ENCODE measurements at regions not wholly inside any gene's neighbourhood (a gene's known extent, or its start where the extent isn't known, plus 50 kb on each side); places are given as distances from the start of the nearest gene placed in this dataset.

DNA sequence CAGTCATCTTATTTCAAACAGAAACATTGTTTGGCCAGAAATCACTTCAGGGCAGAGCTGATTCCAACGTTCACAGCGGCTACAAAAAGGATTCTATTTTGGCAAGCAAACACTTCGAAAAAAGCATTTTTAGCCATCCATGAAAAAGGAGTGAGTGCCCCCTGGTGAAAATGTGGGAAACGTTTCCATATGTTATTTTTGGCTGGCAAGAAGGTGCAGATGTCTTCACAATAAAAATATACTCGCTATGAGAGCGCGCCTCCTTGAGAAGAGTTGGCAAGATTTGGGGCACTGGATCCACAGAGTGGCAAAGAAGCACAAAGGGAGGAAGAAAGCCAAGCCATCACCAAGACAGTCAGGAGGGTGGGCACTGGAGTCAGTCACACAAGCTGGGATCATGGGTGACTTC, 191.1 kb downstream of the CHD9NB start:
- TF ChIP-seq, protein P1, sequence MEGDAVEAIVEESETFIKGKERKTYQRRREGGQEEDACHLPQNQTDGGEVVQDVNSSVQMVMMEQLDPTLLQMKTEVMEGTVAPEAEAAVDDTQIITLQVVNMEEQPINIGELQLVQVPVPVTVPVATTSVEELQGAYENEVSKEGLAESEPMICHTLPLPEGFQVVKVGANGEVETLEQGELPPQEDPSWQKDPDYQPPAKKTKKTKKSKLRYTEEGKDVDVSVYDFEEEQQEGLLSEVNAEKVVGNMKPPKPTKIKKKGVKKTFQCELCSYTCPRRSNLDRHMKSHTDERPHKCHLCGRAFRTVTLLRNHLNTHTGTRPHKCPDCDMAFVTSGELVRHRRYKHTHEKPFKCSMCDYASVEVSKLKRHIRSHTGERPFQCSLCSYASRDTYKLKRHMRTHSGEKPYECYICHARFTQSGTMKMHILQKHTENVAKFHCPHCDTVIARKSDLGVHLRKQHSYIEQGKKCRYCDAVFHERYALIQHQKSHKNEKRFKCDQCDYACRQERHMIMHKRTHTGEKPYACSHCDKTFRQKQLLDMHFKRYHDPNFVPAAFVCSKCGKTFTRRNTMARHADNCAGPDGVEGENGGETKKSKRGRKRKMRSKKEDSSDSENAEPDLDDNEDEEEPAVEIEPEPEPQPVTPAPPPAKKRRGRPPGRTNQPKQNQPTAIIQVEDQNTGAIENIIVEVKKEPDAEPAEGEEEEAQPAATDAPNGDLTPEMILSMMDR (IDR thresholded peaks at IDR 0.05) = peak; percentile 14 to 40 (median 36)
- no peak for TF ChIP-seq POLR2A (IDR thresholded peaks at IDR 0.05)

Data from testis (tissue), 2 donors.